Mucosa of gallbladder (tissue), 1 donor: ENCODE measurements at regions not wholly inside any gene's neighbourhood (a gene's known extent, or its start where the extent isn't known, plus 50 kb on each side); places are given as distances from the start of the nearest gene placed in this dataset.
"Not testable (repeated sequence)": the region's sequence is repeated elsewhere in the genome, so short reads cannot be mapped to it uniquely, and the experiment has no call there.

ENCODE experiments used
- DNase-seq: peaks from one replicate; pipeline ENCODE4 v3.0.0-alpha.2; 2020; ENCODE audit warnings: low spot score
- donor health status: DM: no; HTN: no; CAD: no.

- not testable (repeated sequence) for DNase-seq
Observed at GRCh38 chr2:89148256-89148655, 456.8 kb downstream of the RPIA start.

DNA sequence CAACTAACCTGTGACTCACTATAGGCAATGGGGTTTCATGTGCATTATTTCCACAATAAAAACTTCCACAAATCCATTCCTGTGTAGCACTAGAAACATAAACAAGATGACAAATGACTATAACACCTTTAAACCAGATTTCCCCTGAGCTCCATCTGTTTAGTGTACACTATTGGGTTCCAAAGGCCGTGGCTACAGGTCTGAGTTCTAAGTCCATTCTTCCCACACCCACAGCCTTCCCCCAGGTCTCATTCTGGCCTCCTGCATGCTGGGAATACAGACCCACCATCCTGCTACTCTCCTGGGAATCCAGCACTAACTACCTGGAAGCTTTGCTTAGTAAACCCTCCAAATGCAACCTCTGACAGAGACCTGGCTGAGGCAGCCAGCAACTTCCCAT, 460.2 kb downstream of the RPIA start:
- not testable (repeated sequence) for DNase-seq

- not testable (repeated sequence) for DNase-seq
Observed at GRCh38 chr2:89152501-89152900, 461.0 kb downstream of the RPIA start.

- not testable (repeated sequence) for DNase-seq
Observed at GRCh38 chr2:89153210-89153609, 461.7 kb downstream of the RPIA start.

DNA sequence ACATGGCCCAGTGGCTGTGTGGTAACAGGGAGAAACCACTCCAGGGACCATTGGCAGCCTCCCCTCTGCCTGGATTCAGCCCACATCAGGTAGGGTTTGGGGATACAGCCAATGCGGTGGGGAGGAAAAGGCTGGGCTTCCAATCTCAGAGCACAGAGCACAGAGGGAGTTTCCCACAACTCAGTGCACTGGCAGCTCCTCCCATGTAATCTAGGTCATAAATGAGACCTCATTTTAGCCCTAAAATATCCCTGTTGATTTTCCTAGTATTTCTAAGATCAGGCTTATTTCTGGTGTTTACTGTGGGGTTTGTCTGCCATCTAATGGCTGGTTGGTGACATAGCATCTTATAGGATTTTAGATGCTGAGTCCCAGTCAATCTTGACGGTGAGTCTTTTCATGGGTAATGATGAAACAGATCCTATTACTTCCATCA, 462.8 kb downstream of the RPIA start:
- not testable (repeated sequence) for DNase-seq

DNA sequence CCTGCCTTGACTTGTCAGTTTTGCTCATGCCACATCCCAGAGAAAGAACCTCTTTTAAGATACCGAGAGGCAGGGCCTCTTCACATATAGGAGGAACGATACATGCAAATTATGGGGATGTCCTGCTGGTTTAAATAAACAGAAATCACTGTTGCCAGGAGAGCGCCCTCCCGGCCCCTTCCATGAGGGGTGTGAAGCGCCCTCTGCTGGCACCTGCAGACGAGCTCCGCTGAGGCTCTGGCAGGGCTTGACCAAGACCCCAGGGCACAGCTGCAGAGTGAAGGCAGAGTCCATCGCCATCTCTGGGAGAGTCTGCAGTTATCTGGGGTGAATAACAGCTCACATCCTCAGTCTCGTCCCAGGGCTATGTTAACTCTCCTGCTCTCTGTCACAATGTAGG, 468.8 kb downstream of the RPIA start:
- DNase-seq: not testable (repeated sequence)

DNA sequence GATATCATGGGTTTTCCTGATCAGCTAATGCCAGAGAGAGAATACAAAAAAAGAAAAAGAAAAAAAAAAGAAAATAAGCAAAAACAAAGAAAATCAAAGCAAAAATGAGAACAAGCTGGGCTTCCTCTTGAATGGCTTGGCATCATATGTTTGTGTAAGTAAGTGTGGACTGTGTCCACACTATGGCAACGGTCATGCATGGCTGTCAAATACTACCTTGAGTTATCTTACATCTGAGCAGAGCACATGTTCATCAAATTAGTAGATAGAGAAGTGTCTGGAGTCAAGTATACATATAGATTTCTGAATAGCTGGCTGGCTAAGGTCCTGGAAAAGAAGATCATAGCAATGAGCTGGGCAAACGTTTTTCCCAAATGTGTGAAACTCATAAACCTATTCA, 470.2 kb downstream of the RPIA start:
- DNase-seq: not testable (repeated sequence)

- not testable (repeated sequence) for DNase-seq
Observed at GRCh38 chr2:89170506-89171173, 479.2 kb downstream of the RPIA start.

DNA sequence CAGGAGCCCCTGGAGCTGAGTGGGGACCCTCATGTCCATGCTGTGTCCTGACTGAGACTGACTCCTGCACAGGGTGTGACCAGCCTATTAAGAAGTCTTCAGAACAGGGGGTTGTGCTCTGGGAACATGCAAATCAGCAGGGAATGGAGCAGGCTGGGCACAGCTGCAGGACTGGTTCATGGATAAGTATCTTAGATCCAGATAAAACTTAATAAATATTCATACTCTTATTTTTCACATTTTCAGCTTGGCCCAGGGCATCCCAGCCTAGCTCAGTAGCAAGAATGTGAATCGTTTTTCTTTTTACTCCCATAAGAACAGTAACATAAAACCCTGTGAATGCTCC, 479.7 kb downstream of the RPIA start:
- not testable (repeated sequence) for DNase-seq

GRCh38 chr2:89177004-89177403, 485.5 kb downstream of the RPIA start:
- not testable (repeated sequence) for DNase-seq

- DNase-seq: not testable (repeated sequence)
Observed at GRCh38 chr2:89182221-89182620, 490.7 kb downstream of the RPIA start.

GRCh38 chr2:89184746-89185145, 493.3 kb downstream of the RPIA start:
- DNase-seq: not testable (repeated sequence)

GRCh38 chr2:89195636-89196251, 504.3 kb downstream of the RPIA start:
- DNase-seq: not testable (repeated sequence)

DNA sequence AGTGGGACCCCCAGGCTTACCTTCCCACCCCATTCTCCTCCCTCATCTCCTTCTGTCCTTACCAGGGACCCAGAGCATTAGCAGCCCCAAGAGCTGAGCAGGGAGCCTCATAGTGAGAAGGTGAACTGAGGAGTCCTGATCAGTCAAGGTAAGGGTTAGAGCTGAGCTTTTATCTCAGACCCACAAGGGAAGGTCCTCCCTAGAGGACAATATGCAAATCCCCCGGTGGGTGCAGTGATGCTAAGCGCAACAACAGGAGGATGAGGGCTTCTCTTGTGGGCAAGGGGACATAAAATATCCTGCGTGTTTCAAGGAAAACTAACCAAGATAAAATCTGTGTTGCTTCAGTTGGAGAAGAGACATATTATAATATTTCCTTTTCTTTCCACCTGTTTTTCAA, 505.2 kb downstream of the RPIA start:
- DNase-seq: not testable (repeated sequence)

- not testable (repeated sequence) for DNase-seq
Observed at GRCh38 chr2:89198026-89198425, 506.6 kb downstream of the RPIA start.

- not testable (repeated sequence) for DNase-seq
Observed at GRCh38 chr2:89199453-89200246, 508.2 kb downstream of the RPIA start.

- DNase-seq: not testable (repeated sequence)
Observed at GRCh38 chr2:89200247-89200527, 508.7 kb downstream of the RPIA start.

- not testable (repeated sequence) for DNase-seq
Observed at GRCh38 chr2:89202518-89202917, 511.0 kb downstream of the RPIA start.

DNA sequence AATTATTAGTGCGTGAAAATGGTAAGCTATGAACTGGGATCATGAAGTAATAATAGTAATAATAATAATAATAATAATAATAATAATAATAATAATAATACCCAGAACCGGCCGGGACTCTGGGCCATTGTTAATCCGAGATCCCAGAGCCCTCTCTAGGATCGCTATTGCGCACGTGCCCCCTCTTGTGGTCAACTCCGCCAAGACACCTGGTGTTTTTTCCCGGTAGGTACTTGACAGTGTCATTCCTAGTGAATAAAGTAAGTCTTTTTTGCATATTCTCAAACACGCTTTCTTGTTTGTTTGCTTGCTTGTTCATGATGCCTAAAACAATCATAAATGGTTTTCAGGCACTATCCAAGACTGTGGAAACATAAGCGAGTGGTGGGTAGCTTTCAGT, 513.7 kb downstream of the RPIA start:
- peak; percentile 30 for DNase-seq

- DNase-seq: not testable (repeated sequence)
Observed at GRCh38 chr2:89208144-89208932, 516.9 kb downstream of the RPIA start.

GRCh38 chr2:89213151-89213550, 521.7 kb downstream of the RPIA start:
- DNase-seq: peak; percentile 10

DNA sequence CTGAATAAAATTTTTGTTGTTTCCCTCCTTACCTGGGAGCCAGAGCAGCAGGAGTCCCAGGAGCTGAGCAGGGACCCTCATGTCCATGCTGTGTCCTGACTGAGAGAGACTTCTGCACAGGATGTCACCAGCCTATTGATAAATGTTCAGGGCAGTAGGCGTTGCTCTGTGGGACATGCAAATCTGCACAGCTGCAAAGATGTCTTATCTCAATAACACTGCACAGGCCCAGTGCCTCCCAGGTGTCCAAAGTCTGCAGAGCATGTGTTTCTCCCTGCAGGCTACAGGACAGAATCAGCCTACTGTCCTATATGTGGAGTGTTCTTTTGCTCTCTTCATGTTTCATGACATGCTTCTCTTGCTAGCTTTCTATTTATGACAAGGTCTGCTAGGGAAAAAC, 522.3 kb downstream of the RPIA start:
- DNase-seq: not testable (repeated sequence)
